Endothelial cell (in vitro differentiated cells): ENCODE measurements at regions not wholly inside any gene's neighbourhood (a gene's known extent, or its start where the extent isn't known, plus 50 kb on each side); places are given as distances from the start of the nearest gene placed in this dataset.

Source experiments
- DNase-seq: peaks from one replicate; pipeline ENCODE4 v3.0.0; 2021; ENCODE audit warnings: low spot score
- H3K27ac Mint-ChIP-seq: one replicate; pipeline ENCODE4 v1.8.0; 2021; ENCODE audit warnings: mixed read lengths, inconsistent platforms; ENCODE audit not compliant: unreplicated experiment
- H3K27me3 Mint-ChIP-seq: one replicate; pipeline ENCODE4 v1.8.0; 2021; ENCODE audit warnings: mild to moderate bottlenecking, moderate library complexity, mixed read lengths, inconsistent platforms; ENCODE audit not compliant: unreplicated experiment
- H3K36me3 Mint-ChIP-seq: one replicate; pipeline ENCODE4 v1.8.0; 2021; ENCODE audit warnings: mild to moderate bottlenecking, low read depth, mixed read lengths, inconsistent platforms; ENCODE audit not compliant: unreplicated experiment
- H3K4me1 Mint-ChIP-seq: one replicate; pipeline ENCODE4 v1.8.0; 2021; ENCODE audit warnings: mild to moderate bottlenecking, mixed read lengths, inconsistent platforms; ENCODE audit not compliant: unreplicated experiment
- H3K4me3 Mint-ChIP-seq: one replicate; pipeline ENCODE4 v1.8.0; 2021; ENCODE audit warnings: mild to moderate bottlenecking, mixed read lengths, inconsistent platforms; ENCODE audit not compliant: unreplicated experiment
- H3K9me3 Mint-ChIP-seq: one replicate; pipeline ENCODE4 v1.8.0; 2021; ENCODE audit warnings: mixed read lengths, inconsistent platforms; ENCODE audit not compliant: unreplicated experiment
- CTCF ChIP-seq: fragments of 200-600 bp; sonication (generic); IDR thresholded peaks from one replicate; pipeline ENCODE4 v1.5.0; 2021; ENCODE audit warnings: antibody characterized with exemption; ENCODE audit not compliant: unreplicated experiment

- TF ChIP-seq CTCF: no peak
- H3K27ac Mint-ChIP-seq: no peak overlapping the region
- no peak for DNase-seq
- no peak overlapping the region for H3K4me3 Mint-ChIP-seq
- H3K27me3 Mint-ChIP-seq: no peaks in the 10 kb centered on the region
- H3K9me3 Mint-ChIP-seq: no peaks in the 10 kb centered on the region
- H3K4me1 Mint-ChIP-seq: peaks cover 7% of the 10 kb centered on the region
- H3K36me3 Mint-ChIP-seq: no peaks in the 10 kb centered on the region
Measured at GRCh38 chr14:29240066-29240465, 473.5 kb downstream of the FOXG1 start.

GRCh38 chr14:29242755-29243754 is 476.5 kb downstream of the FOXG1 start:
- Mint-ChIP-seq H3K4me3 (no peak overlapping the region), H3K36me3 (no peaks in the 10 kb centered on the region), H3K27me3 (no peaks in the 10 kb centered on the region), H3K27ac (no peak overlapping the region), H3K9me3 (no peaks in the 10 kb centered on the region), H3K4me1 (peaks cover 7% of the 10 kb centered on the region)
- no peak for DNase-seq
- TF ChIP-seq CTCF: no peak

- Mint-ChIP-seq H3K9me3 (no peaks in the 10 kb centered on the region), H3K4me3 (no peak overlapping the region), H3K27me3 (peaks cover 1% of the 10 kb centered on the region), H3K36me3 (peaks cover 4% of the 10 kb centered on the region), H3K4me1 (peaks cover 9% of the 10 kb centered on the region), H3K27ac (no peak overlapping the region)
- DNase-seq: no peak
- TF ChIP-seq CTCF: no peak
Measured at GRCh38 chr14:29255692-29256091, 489.1 kb downstream of the FOXG1 start.

- DNase-seq: no peak
- no peaks in the 10 kb centered on the region for H3K36me3 Mint-ChIP-seq
- H3K27ac Mint-ChIP-seq: no peak overlapping the region
- no peaks in the 10 kb centered on the region for H3K4me1 Mint-ChIP-seq
- no peak overlapping the region for H3K4me3 Mint-ChIP-seq
- TF ChIP-seq CTCF: no peak
- H3K27me3 Mint-ChIP-seq: no peaks in the 10 kb centered on the region
- no peaks in the 10 kb centered on the region for H3K9me3 Mint-ChIP-seq
Measured at GRCh38 chr14:29262979-29263378, 496.4 kb downstream of the FOXG1 start.

- no peak overlapping the region for H3K4me3 Mint-ChIP-seq
- no peaks in the 10 kb centered on the region for H3K36me3 Mint-ChIP-seq
- no peaks in the 10 kb centered on the region for H3K4me1 Mint-ChIP-seq
- H3K27me3 Mint-ChIP-seq: peaks cover 1% of the 10 kb centered on the region
- DNase-seq: no peak
- H3K9me3 Mint-ChIP-seq: no peaks in the 10 kb centered on the region
- no peak overlapping the region for H3K27ac Mint-ChIP-seq
- no peak for TF ChIP-seq CTCF
Measured at GRCh38 chr14:29264865-29265264, 498.3 kb downstream of the FOXG1 start.
